ENCODE measurements at regions not wholly inside any gene's neighbourhood (a gene's known extent, or its start where the extent isn't known, plus 50 kb on each side); places are given as distances from the start of the nearest gene placed in this dataset.

DNA sequence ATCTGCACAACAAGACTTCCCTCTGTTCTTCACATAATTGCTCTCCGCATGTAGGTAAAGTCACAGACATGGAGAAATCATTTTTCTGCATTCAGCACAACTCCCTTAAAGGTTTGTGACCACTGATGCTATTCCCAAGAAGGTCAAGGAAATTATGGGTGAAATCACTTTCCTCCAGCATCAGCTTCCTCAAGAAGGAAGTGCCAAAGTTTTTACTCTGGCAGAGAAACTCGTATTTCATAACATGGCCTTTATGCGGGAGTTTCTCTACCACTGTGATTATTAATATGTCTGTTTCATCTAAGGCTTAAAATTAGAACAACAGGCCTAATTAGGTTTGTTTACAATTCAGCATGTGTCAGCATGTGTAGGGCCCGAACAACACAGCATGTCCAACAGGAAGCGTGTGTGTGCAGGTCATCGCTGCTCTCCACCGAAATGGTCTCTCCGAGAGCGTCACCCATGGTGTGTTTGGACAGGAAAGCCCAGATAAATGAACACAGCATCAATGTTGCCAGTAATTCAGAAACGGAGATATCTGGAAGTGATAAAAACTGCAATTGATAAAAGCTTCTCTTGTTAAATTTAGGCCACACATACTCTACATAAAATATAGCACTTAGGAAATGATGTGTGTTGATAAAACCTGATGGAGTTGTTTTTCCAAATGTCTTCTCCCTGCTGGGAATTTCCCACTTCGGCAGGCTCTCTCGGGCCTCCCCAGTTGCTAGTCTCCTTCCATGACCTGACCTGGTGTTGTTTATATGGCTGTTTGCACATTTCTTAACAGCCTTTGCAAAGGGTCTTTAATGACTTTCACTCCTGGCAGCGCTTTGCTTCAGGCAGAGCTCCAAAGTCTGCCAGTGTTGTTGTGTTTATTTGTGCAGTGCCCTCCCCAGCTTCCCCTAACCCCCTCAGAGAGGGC is 265.1 kb upstream of the CEP162 start:
- no peak for FAIRE-seq
- H3K27me3 ChIP-seq (ENCODE audit: control insufficient read depth in 2 of 2, insufficient read depth in 2 of 2, low read length in 2 of 2): no peaks in the 10 kb centered on the region
- no peaks in the 10 kb centered on the region for H4K20me1 ChIP-seq (replicated peaks; ENCODE audit: control insufficient read depth, insufficient read depth, low read length)
- no peak overlapping the region for H3K9ac ChIP-seq (ENCODE audit: insufficient read depth in 1 of 2, low read depth in 2 of 2, low read length in 2 of 2)
- H3K27ac ChIP-seq (ENCODE audit: extremely low read depth, low read depth, low read length): no peak overlapping the region
- intact Hi-C loops (cut with micrococcal nuclease) (no loop called here), in situ Hi-C loops (cut with MboI) (no loop called here)
- no peak overlapping the region for H3K4me2 ChIP-seq (ENCODE audit: insufficient read depth, low read length)
- no TSS peak for BruUV-seq (replicated peaks)
- no peaks in the 10 kb centered on the region for H3K9me3 ChIP-seq (replicated peaks; ENCODE audit: control insufficient read depth, insufficient read depth, low read depth, low read length)
- no peaks in the 10 kb centered on the region for H3K79me2 ChIP-seq (ENCODE audit: control insufficient read depth, insufficient read depth, low read length)
- H3K9me1 ChIP-seq (ENCODE audit: control insufficient read depth, insufficient read depth, low read length): no peaks in the 10 kb centered on the region
- ChIA-PET CTCF (ENCODE audit: low intra/inter-chr PET ratio) (no interaction called here), POLR2A (interaction anchor here (0.6 kb wide), 1 partner anchor 14 kb away, joined by 3 read pairs; no protein-coding TSS in a partner anchor)
- 1% methylated on average over 13 of the region's 13 CpGs for WGBS (ENCODE audit: insufficient coverage, low coverage, missing lambda C conversion rate)
- H3K4me3 ChIP-seq: no peak overlapping the region
- no peaks in the 10 kb centered on the region for H3K4me1 ChIP-seq (replicated peaks in 1 of 2; ENCODE audit: control insufficient read depth in 2 of 2, insufficient read depth in 2 of 2, low read length in 2 of 2)
- H2AFZ ChIP-seq (ENCODE audit: low read depth, low read length): no peak overlapping the region; the same call in 1 of the 2 replicates
- H3K36me3 ChIP-seq (ENCODE audit: control insufficient read depth, insufficient read depth, low read length): no peaks in the 10 kb centered on the region
- no peak for ATAC-seq
- DNase-seq (ENCODE audit: extremely low read depth in 1 of 4, low spot score in 3 of 4): no peak
- TF ChIP-seq L3MBTL2 (IDR thresholded peaks at IDR 0.05) (no peak), DPF2 (IDR thresholded peaks at IDR 0.05) (no peak), TARDBP (IDR thresholded peaks at IDR 0.05) (no peak), RBM14 (IDR thresholded peaks at IDR 0.05; ENCODE audit: borderline replicate concordance, insufficient read depth, low read depth, low read length) (no peak), MECOM (CRISPR knock-in tag; IDR thresholded peaks at IDR 0.05) (no peak), FIP1L1 (IDR thresholded peaks at IDR 0.05; ENCODE audit: low read depth, low read length, poor library complexity, severe bottlenecking) (no peak), SMARCA5 (IDR thresholded peaks at IDR 0.05) (no peak), RAD51 (IDR thresholded peaks at IDR 0.05; ENCODE audit: borderline replicate concordance, low read depth) (no peak), SMAD2 (IDR thresholded peaks at IDR 0.05; ENCODE audit: low read depth, low read length) (no peak)
- TF ChIP-seq, protein P1, sequence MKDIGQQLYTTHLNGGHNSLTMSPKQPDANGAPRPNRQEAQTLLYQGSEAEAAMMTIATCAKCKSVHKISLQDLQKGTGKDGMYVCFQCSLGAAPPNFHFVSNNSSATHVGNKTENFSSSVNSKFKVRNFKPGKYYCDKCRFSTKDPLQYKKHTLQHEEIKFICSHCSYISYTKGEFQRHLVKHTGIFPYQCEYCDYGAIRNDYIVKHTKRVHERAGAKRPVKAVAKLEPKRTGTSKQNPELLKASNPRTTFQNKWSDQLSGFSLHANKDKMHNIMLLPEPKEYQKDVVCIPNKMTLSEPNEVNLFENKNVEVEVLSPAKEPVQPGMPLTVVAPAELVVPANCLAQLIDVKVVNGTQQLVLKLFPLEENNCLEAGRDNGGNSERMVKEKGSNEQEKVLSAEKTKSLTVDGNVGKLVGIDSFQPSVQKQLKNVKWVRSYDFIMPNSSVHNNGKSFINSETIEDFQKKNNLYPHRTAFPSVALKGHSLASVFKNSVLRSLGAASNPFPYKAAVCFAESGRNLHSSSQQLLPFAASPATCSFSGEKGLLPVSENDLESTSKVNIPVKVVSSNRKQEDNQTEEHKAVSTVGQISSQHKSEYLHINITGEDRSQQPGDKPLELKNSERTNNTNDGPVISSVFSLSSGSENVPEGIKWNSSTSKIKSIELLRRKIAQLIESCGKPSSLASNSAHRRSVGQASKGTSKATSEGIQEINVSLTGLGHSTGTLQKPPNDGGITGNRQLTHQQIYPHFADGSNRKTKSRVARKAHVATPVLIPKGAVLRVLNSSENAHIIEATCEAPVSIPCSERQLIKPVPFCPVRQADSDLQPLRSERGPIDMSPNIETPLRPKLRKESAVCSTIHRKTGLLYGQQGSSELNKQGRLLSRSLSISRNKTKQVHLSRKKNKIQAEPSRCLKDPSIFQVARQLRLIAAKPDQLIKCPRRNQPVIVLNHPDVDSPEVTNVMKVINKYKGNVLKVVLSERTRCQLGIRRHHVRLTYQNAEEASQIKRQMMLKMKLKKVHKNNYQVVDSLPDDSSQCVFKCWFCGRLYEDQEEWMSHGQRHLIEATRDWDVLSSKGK (CRISPR knock-in tag; IDR thresholded peaks at IDR 0.05): no peak
- TF ChIP-seq, protein P2, sequence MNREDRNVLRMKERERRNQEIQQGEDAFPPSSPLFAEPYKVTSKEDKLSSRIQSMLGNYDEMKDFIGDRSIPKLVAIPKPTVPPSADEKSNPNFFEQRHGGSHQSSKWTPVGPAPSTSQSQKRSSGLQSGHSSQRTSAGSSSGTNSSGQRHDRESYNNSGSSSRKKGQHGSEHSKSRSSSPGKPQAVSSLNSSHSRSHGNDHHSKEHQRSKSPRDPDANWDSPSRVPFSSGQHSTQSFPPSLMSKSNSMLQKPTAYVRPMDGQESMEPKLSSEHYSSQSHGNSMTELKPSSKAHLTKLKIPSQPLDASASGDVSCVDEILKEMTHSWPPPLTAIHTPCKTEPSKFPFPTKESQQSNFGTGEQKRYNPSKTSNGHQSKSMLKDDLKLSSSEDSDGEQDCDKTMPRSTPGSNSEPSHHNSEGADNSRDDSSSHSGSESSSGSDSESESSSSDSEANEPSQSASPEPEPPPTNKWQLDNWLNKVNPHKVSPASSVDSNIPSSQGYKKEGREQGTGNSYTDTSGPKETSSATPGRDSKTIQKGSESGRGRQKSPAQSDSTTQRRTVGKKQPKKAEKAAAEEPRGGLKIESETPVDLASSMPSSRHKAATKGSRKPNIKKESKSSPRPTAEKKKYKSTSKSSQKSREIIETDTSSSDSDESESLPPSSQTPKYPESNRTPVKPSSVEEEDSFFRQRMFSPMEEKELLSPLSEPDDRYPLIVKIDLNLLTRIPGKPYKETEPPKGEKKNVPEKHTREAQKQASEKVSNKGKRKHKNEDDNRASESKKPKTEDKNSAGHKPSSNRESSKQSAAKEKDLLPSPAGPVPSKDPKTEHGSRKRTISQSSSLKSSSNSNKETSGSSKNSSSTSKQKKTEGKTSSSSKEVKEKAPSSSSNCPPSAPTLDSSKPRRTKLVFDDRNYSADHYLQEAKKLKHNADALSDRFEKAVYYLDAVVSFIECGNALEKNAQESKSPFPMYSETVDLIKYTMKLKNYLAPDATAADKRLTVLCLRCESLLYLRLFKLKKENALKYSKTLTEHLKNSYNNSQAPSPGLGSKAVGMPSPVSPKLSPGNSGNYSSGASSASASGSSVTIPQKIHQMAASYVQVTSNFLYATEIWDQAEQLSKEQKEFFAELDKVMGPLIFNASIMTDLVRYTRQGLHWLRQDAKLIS (CRISPR knock-in tag; IDR thresholded peaks at IDR 0.05): no peak
- TF ChIP-seq, protein P3, sequence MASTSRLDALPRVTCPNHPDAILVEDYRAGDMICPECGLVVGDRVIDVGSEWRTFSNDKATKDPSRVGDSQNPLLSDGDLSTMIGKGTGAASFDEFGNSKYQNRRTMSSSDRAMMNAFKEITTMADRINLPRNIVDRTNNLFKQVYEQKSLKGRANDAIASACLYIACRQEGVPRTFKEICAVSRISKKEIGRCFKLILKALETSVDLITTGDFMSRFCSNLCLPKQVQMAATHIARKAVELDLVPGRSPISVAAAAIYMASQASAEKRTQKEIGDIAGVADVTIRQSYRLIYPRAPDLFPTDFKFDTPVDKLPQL (IDR thresholded peaks at IDR 0.05; ENCODE audit: extremely low read depth, insufficient read length): no peak
- TF ChIP-seq, protein P4, sequence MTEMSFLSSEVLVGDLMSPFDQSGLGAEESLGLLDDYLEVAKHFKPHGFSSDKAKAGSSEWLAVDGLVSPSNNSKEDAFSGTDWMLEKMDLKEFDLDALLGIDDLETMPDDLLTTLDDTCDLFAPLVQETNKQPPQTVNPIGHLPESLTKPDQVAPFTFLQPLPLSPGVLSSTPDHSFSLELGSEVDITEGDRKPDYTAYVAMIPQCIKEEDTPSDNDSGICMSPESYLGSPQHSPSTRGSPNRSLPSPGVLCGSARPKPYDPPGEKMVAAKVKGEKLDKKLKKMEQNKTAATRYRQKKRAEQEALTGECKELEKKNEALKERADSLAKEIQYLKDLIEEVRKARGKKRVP (CRISPR knock-in tag; IDR thresholded peaks at IDR 0.05): no peak

Data from K562 (cell line).